ENCODE measurements at regions not wholly inside any gene's neighbourhood (a gene's known extent, or its start where the extent isn't known, plus 50 kb on each side); places are given as distances from the start of the nearest gene placed in this dataset.

DNA sequence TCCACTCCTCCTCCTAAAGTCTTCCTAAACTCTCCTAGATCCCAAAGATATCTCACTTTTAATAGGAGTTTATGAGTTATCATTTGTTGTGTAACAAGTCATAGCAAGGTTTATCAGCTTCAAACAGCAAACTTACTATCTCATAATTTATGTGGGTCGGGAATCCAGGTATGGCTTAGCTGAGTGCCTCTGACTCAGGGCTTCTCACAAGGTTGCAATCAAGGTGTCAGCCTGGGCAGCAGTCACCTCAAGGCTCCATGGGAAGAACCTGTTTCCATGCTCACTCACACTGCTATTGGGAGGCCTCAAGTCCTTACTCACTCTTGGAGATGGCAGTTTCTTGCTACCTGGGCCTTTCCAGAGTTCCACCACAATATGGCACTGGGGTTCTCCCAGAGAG lies 889.8 kb downstream of the MCTP2 start:
- Histone ChIP-seq H3K4me1 (no peaks in the 10 kb centered on the region), H3K4me3 (ENCODE audit: low read depth, low read length) (no peak overlapping the region), H3K36me3 (no peaks in the 10 kb centered on the region), H3K27me3 (no peaks in the 10 kb centered on the region), H3K9me3 (no peaks in the 10 kb centered on the region)
- TF ChIP-seq, protein P1, sequence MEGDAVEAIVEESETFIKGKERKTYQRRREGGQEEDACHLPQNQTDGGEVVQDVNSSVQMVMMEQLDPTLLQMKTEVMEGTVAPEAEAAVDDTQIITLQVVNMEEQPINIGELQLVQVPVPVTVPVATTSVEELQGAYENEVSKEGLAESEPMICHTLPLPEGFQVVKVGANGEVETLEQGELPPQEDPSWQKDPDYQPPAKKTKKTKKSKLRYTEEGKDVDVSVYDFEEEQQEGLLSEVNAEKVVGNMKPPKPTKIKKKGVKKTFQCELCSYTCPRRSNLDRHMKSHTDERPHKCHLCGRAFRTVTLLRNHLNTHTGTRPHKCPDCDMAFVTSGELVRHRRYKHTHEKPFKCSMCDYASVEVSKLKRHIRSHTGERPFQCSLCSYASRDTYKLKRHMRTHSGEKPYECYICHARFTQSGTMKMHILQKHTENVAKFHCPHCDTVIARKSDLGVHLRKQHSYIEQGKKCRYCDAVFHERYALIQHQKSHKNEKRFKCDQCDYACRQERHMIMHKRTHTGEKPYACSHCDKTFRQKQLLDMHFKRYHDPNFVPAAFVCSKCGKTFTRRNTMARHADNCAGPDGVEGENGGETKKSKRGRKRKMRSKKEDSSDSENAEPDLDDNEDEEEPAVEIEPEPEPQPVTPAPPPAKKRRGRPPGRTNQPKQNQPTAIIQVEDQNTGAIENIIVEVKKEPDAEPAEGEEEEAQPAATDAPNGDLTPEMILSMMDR (IDR thresholded peaks at IDR 0.05; ENCODE audit: low read depth, low read length), result no peak
- DNase-seq, result no peak

DNA sequence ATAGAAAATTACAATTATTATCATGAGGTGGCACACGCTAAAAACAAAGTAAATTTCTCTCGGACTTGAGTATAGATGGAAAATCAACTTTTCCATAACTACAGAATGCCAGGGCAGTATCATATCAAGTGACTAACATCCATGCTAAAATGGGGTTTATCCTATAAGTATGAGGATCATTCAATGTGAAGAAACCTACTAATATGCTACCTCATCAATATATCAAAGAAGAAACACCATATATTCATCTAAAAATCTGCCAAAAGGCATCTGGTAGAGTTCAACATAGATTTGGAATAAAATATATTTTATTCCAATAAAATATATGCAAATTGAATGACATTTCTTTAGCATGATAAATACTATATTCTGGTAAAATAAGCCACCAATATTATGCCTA lies 894.4 kb downstream of the MCTP2 start:
- no peaks in the 10 kb centered on the region for H3K4me1 ChIP-seq
- H3K4me3 ChIP-seq (ENCODE audit: low read depth, low read length), result no peak overlapping the region
- no peak for DNase-seq
- H3K9me3 ChIP-seq, result no peaks in the 10 kb centered on the region
- TF ChIP-seq, protein P1 (IDR thresholded peaks at IDR 0.05; ENCODE audit: low read depth, low read length), result no peak
- no peaks in the 10 kb centered on the region for H3K27me3 ChIP-seq
- H3K36me3 ChIP-seq, result no peaks in the 10 kb centered on the region

DNA sequence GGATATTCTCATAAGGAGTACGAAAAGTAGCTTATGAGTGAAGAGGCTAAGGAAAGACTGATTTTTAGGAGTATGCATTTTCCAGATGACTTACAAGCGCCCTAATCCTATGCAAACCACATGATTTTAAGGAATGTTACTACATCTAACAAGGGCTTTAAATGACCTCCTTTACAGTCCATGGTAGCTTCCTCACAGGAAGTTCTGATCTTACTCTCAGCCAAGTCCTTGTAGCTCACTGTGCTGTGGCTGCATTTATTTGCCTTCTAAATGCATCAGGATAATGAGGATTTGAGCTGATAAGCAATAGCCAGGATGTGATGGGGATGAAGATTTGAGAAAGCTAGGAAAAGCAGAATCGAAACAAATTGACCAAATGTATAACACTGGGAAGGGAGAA lies 896.0 kb downstream of the MCTP2 start:
- Histone ChIP-seq H3K4me1 (no peaks in the 10 kb centered on the region), H3K4me3 (ENCODE audit: low read depth, low read length) (no peak overlapping the region), H3K36me3 (no peaks in the 10 kb centered on the region), H3K27me3 (no peaks in the 10 kb centered on the region), H3K9me3 (no peaks in the 10 kb centered on the region)
- DNase-seq, result no peak
- TF ChIP-seq, protein P1 (IDR thresholded peaks at IDR 0.05; ENCODE audit: low read depth, low read length), result no peak

DNA sequence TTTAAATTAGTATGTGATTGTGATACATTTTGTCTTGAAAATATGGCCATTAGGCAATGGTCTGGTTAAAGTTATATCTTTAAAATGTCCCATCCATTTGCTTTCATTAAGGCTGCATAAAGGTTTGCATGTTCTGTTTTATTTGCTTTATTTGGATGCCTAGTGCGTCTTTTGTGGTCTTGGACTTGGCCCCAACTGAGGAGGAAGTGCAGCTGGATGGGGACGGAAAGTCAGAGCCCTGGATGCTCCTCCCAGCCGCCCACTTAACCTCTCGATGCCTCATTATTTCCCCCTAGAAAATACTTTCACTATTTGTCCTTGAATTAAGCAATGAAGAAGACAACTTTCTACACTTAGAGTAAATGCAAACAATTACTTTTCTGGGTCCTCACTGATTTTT lies 898.2 kb downstream of the MCTP2 start:
- H3K9me3 ChIP-seq, result no peaks in the 10 kb centered on the region
- no peak for DNase-seq

DNA sequence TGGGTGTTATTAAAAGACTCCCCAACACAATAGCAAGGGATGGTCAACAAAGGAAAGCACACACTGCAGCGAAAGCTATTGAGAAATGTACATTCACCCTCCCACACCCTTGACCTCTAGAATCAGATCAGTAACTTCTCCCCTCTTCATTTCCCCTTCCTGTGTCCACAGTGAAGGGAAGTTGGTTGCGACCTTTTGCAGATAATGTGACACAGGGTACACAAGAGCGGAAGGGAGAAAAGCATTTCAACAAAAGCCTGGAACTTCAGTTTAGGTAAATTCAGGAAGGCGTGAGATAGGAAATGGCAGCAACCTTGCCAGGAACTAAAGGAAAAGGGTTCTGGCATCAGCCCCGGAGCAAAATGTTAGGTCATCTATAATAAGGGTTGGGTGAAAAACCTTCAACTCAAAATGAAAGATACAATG lies 899.8 kb downstream of the MCTP2 start:
- Histone ChIP-seq H3K36me3 (no peaks in the 10 kb centered on the region), H3K9me3 (no peaks in the 10 kb centered on the region), H3K27me3 (no peaks in the 10 kb centered on the region), H3K4me3 (ENCODE audit: low read depth, low read length) (no peak overlapping the region), H3K4me1 (no peaks in the 10 kb centered on the region)
- no peak for DNase-seq
- TF ChIP-seq, protein P1 (IDR thresholded peaks at IDR 0.05; ENCODE audit: low read depth, low read length), result no peak

More for the DNA sequence above, 898.2 kb downstream of the MCTP2 start:
- H3K4me1 ChIP-seq, result no peaks in the 10 kb centered on the region
- no peaks in the 10 kb centered on the region for H3K27me3 ChIP-seq
- no peaks in the 10 kb centered on the region for H3K36me3 ChIP-seq
- TF ChIP-seq, protein P1 (IDR thresholded peaks at IDR 0.05; ENCODE audit: low read depth, low read length), result no peak
- no peak overlapping the region for H3K4me3 ChIP-seq (ENCODE audit: low read depth, low read length)

DNA sequence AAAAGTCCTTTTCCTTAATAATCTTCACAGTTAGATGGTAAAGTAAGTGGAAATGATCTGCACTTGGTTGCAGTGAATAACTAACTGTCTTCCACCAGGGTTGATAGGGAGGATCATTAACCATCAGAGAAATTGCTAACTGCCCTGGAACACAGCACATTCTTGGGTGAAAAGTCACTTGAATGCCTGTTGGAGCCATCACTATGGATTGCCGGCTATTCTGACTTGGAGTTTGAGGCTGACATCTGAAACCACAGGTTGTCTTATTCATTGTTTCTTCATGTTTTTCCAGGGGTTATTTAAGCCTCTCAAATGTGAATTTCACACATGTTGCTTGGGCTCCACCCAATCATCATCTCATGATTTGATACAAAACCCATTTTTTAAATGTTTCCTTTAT lies 901.4 kb downstream of the MCTP2 start:
- Histone ChIP-seq H3K4me3 (ENCODE audit: low read depth, low read length) (no peak overlapping the region), H3K27me3 (no peaks in the 10 kb centered on the region), H3K4me1 (no peaks in the 10 kb centered on the region), H3K36me3 (no peaks in the 10 kb centered on the region), H3K9me3 (no peaks in the 10 kb centered on the region)
- TF ChIP-seq, protein P1 (IDR thresholded peaks at IDR 0.05; ENCODE audit: low read depth, low read length), result no peak
- DNase-seq, result no peak
